Fibroblast of upper back skin (primary cell): ENCODE measurements at regions not wholly inside any gene's neighbourhood (a gene's known extent, or its start where the extent isn't known, plus 50 kb on each side); places are given as distances from the start of the nearest gene placed in this dataset.

Source experiments
- DNase-seq: peaks from one replicate; pipeline ENCODE4 v3.0.0-alpha.2; 2013

GRCh38 chr2:129439406-129440302 lies 539.8 kb upstream of the RAB6C start:
- no peak for DNase-seq

GRCh38 chr2:129441610-129442009 lies 537.9 kb upstream of the RAB6C start:
- DNase-seq, result no peak

- no peak for DNase-seq
Measured at GRCh38 chr2:129443235-129443864, 536.1 kb upstream of the RAB6C start.

- no peak for DNase-seq
Measured at GRCh38 chr2:129443865-129444739, 535.4 kb upstream of the RAB6C start.

GRCh38 chr2:129444751-129445150 lies 534.7 kb upstream of the RAB6C start:
- no peak for DNase-seq

- DNase-seq, result no peak
Measured at GRCh38 chr2:129456691-129457090, 522.8 kb upstream of the RAB6C start.

GRCh38 chr2:129457277-129457818 lies 522.1 kb upstream of the RAB6C start:
- no peak for DNase-seq

- DNase-seq, result no peak
Measured at GRCh38 chr2:129458006-129458405, 521.5 kb upstream of the RAB6C start.

GRCh38 chr2:129458436-129458835 lies 521.0 kb upstream of the RAB6C start:
- DNase-seq, result no peak

- DNase-seq, result no peak
Measured at GRCh38 chr2:129459200-129459876, 520.1 kb upstream of the RAB6C start.

- no peak for DNase-seq
Measured at GRCh38 chr2:129459881-129460280, 519.6 kb upstream of the RAB6C start.

GRCh38 chr2:129460299-129461198 lies 518.9 kb upstream of the RAB6C start:
- no peak for DNase-seq

GRCh38 chr2:129462349-129462748 lies 517.1 kb upstream of the RAB6C start:
- no peak for DNase-seq

- no peak for DNase-seq
Measured at GRCh38 chr2:129462967-129463366, 516.5 kb upstream of the RAB6C start.

GRCh38 chr2:129464036-129464435 lies 515.4 kb upstream of the RAB6C start:
- DNase-seq, result no peak

- no peak for DNase-seq
Measured at GRCh38 chr2:129464631-129465030, 514.8 kb upstream of the RAB6C start.

- no peak for DNase-seq
Measured at GRCh38 chr2:129465045-129465444, 514.4 kb upstream of the RAB6C start.

GRCh38 chr2:129466389-129466788 lies 513.1 kb upstream of the RAB6C start:
- no peak for DNase-seq

GRCh38 chr2:129467012-129467779 lies 512.3 kb upstream of the RAB6C start:
- DNase-seq, result no peak

GRCh38 chr2:129467941-129468340 lies 511.5 kb upstream of the RAB6C start:
- DNase-seq, result no peak

- no peak for DNase-seq
Measured at GRCh38 chr2:129468879-129469278, 510.6 kb upstream of the RAB6C start.
